SK-N-SH (cell line): ENCODE measurements at regions not wholly inside any gene's neighbourhood (a gene's known extent, or its start where the extent isn't known, plus 50 kb on each side); places are given as distances from the start of the nearest gene placed in this dataset.

ENCODE experiments used
- CTCF ChIA-PET: fragments of 300-600, 350-600 bp; formaldehyde crosslinking; extraction: SDS; loops from one replicate; lab custom pipeline; 2021; lab: Yijun Ruan, JAX
- POLR2A ChIA-PET: fragments of 350-600 bp; sonication (Branson Sonifier 250); formaldehyde crosslinking; extraction: SDS; loops from one replicate; lab custom pipeline; 2020; ENCODE audit warnings: antibody characterized with exemption, inconsistent platforms; lab: Yijun Ruan, JAX
- DNase-seq: peaks from one replicate; pipeline ENCODE4 v3.0.0; 2012
- H2AFZ ChIP-seq: fragments of 200-600 bp; sonication (generic); 2 replicates; pipeline ENCODE4 v1.8.1; 2016; ENCODE audit warnings: antibody characterized with exemption, mild to moderate bottlenecking, low read depth
- H3F3A ChIP-seq: fragments of 200-600 bp; sonication (generic); replicated peaks from 2 replicates; pipeline ENCODE3; 2016; ENCODE audit warnings: antibody characterized with exemption, mild to moderate bottlenecking; ENCODE audit not compliant: insufficient read depth
- H3K27ac ChIP-seq, 2 experiments: fragments of 200-500 bp in 1 of 2; fragments of 200-600 bp in 1 of 2; sonication (Bioruptor generic) in 1 of 2; sonication (generic), shearing (Covaris generic) in 1 of 2; 2 replicates each; pipeline versions ENCODE4 v1.5.1 to v1.6.1; 2014 to 2016; ENCODE audit warnings: low read depth in 2 of 2, inconsistent platforms in 1 of 2, low read length in 1 of 2, mild to moderate bottlenecking in 1 of 2, mixed read lengths in 1 of 2
- H3K27me3 ChIP-seq: fragments of 200-600 bp; sonication (generic), shearing (Covaris generic); 2 replicates; pipeline ENCODE4 v1.6.1; 2016; ENCODE audit warnings: mixed run types; ENCODE audit not compliant: insufficient read depth
- H3K36me3 ChIP-seq, 2 experiments: fragments of 200-500 bp in 1 of 2; fragments of 200-600 bp in 1 of 2; sonication (Bioruptor generic) in 1 of 2; sonication (generic) in 1 of 2; replicated peaks in 1 of 2; 2 replicates each; pipeline versions ENCODE3 to v1.5.1; 2014 to 2016; ENCODE audit warnings: low read length in 1 of 2, mild to moderate bottlenecking in 1 of 2; ENCODE audit not compliant: insufficient read depth in 2 of 2, control insufficient read depth in 1 of 2
- H3K4me1 ChIP-seq, 2 experiments: fragments of 200-500 bp in 1 of 2; fragments of 200-600 bp in 1 of 2; sonication (Bioruptor generic) in 1 of 2; sonication (generic), shearing (Covaris generic) in 1 of 2; 2 replicates each; pipeline versions ENCODE4 v1.5.1 to v1.6.1; 2014 to 2016; ENCODE audit warnings: low read depth in 1 of 2, low read length in 1 of 2, mixed run types in 1 of 2; ENCODE audit not compliant: insufficient read depth in 2 of 2, control insufficient read depth in 1 of 2
- H3K4me2 ChIP-seq: fragments of 200-600 bp; sonication (generic), shearing (Covaris generic); 2 replicates; pipeline ENCODE4 v1.6.1; 2017; ENCODE audit warnings: mixed run types
- H3K4me3 ChIP-seq, 2 experiments: fragments of 200-500 bp in 1 of 2; fragments of 200-600 bp in 1 of 2; sonication (Bioruptor generic) in 1 of 2; sonication (generic), shearing (Covaris generic) in 1 of 2; 2 replicates each; pipeline versions ENCODE4 v1.5.1 to v1.8.1; 2014 to 2016; ENCODE audit warnings: low read depth in 2 of 2, inconsistent platforms in 1 of 2, low read length in 1 of 2, mild to moderate bottlenecking in 1 of 2, mixed read lengths in 1 of 2, moderate library complexity in 1 of 2
- H3K79me2 ChIP-seq: fragments of 200-600 bp; sonication (generic); 2 replicates; pipeline ENCODE4 v1.8.1; 2017; ENCODE audit warnings: mild to moderate bottlenecking; ENCODE audit not compliant: insufficient read depth
- H3K9ac ChIP-seq: fragments of 200-600 bp; sonication (generic); 2 replicates; pipeline ENCODE4 v1.6.1; 2017; ENCODE audit warnings: mixed run types
- H3K9me2 ChIP-seq: fragments of 200-600 bp; sonication (generic); 2 replicates; pipeline ENCODE4 v1.6.1; 2017; ENCODE audit warnings: mixed run types
- H3K9me3 ChIP-seq: fragments of 200-600 bp; sonication (generic); 2 replicates; pipeline ENCODE4 v1.6.1; 2017; ENCODE audit warnings: mixed run types, mild to moderate bottlenecking, moderate library complexity
- H4K20me1 ChIP-seq: fragments of 200-600 bp; sonication (generic); 2 replicates; pipeline ENCODE4 v1.6.1; 2017; ENCODE audit warnings: mild to moderate bottlenecking, mixed run types; ENCODE audit not compliant: insufficient read depth
- CHD2 ChIP-seq: fragments of 150-350 bp; IDR thresholded peaks from 2 replicates; pipeline ENCODE4 v1.6.1; 2018; ENCODE audit warnings: low read length; ENCODE audit not compliant: partially characterized antibody
- EP300 ChIP-seq, 2 experiments: IDR thresholded peaks; 2 replicates each; pipeline versions ENCODE4 v1.4.0 to v1.6.1; 2012; ENCODE audit warnings: borderline replicate concordance in 1 of 2, low read depth in 1 of 2, low read length in 1 of 2
- FOSL2 ChIP-seq: IDR thresholded peaks from 2 replicates; pipeline ENCODE4 v1.4.0; 2012; ENCODE audit warnings: low read depth, mild to moderate bottlenecking, moderate library complexity, borderline replicate concordance
- FOXJ3 ChIP-seq: sonication (generic); formaldehyde crosslinking; IDR thresholded peaks from 2 replicates; pipeline ENCODE4 v1.5.1; 2020; ENCODE audit warnings: mild to moderate bottlenecking, missing genetic modification reagents
- FOXM1 ChIP-seq: IDR thresholded peaks from 2 replicates; pipeline ENCODE4 v1.4.0; 2012; ENCODE audit warnings: low read depth, mild to moderate bottlenecking
- GATA2 ChIP-seq: sonication (generic); formaldehyde crosslinking; IDR thresholded peaks from 2 replicates; pipeline ENCODE4 v1.5.0; 2020; ENCODE audit warnings: mild to moderate bottlenecking, missing genetic modification reagents
- JUND ChIP-seq: IDR thresholded peaks from 2 replicates; pipeline ENCODE4 v1.4.0; 2012
- MAX ChIP-seq: IDR thresholded peaks from 2 replicates; pipeline ENCODE4 v1.4.0; 2012; ENCODE audit warnings: low read depth
- MEF2A ChIP-seq: IDR thresholded peaks from 2 replicates; pipeline ENCODE4 v1.4.0; 2012; ENCODE audit warnings: low read depth, borderline replicate concordance
- MXI1 ChIP-seq: IDR thresholded peaks from 2 replicates; pipeline ENCODE4 v1.6.1; 2012; ENCODE audit warnings: mild to moderate bottlenecking, low read depth, low read length, improper control_type of control experiment
- NFIC ChIP-seq: IDR thresholded peaks from 2 replicates; pipeline ENCODE4 v1.4.0; 2012; ENCODE audit warnings: borderline replicate concordance
- POLR2AphosphoS5 ChIP-seq: IDR thresholded peaks from 2 replicates; pipeline ENCODE4 v1.6.1; 2012; ENCODE audit warnings: low read depth, low read length
- RAD21 ChIP-seq: IDR thresholded peaks from 2 replicates; pipeline ENCODE4 v1.6.1; 2012; ENCODE audit warnings: mild to moderate bottlenecking, low read length
- RCOR1 ChIP-seq: fragments of 150-350 bp; IDR thresholded peaks from 2 replicates; pipeline ENCODE4 v1.6.1; 2017; ENCODE audit warnings: antibody characterized with exemption, low read length
- SIN3A ChIP-seq: IDR thresholded peaks from 2 replicates; pipeline ENCODE4 v1.6.1; 2012; ENCODE audit warnings: low read depth, mild to moderate bottlenecking, low read length, moderate library complexity, borderline replicate concordance
- TAF1 ChIP-seq: IDR thresholded peaks from 2 replicates; pipeline ENCODE4 v1.6.1; 2012; ENCODE audit warnings: low read depth, mild to moderate bottlenecking, low read length, moderate library complexity, borderline replicate concordance
- TCF12 ChIP-seq: IDR thresholded peaks from 2 replicates; pipeline ENCODE4 v1.4.0; 2012
- ZBTB33 ChIP-seq: IDR thresholded peaks from 2 replicates; pipeline ENCODE4 v1.4.0; 2012; ENCODE audit warnings: low read depth, borderline replicate concordance
- WGBS: methylation state at CpG from one replicate; pipeline ENCODE4 v1.1.6; 2017; ENCODE audit warnings: low lambda C conversion rate; 5-methylcytosine and 5-hydroxymethylcytosine counted together

GRCh38 chr4:137345597-137345996 lies 186.7 kb downstream of the PCDH18 start:
- Histone ChIP-seq H2AFZ (no peak overlapping the region), H3F3A (no peaks in the 10 kb centered on the region), H3K27ac (no peak overlapping the region), H3K79me2 (no peaks in the 10 kb centered on the region), H3K4me2 (no peak overlapping the region), H3K9ac (no peak overlapping the region), H3K4me3 (no peak overlapping the region), H3K4me1 (no peaks in the 10 kb centered on the region; a peak in 1 of 4 replicates), H4K20me1 (no peaks in the 10 kb centered on the region), H3K27me3 (no peaks in the 10 kb centered on the region), H3K9me2 (0 out of 2 replicates have a peak, but pooled peaks cover 3% of the 10 kb centered on the region), H3K36me3 (no peaks in the 10 kb centered on the region), H3K9me3 (no peaks in the 10 kb centered on the region)
- ChIA-PET CTCF (no interaction called here), POLR2A (no interaction called here)
- 96% methylated on average over 1 of the region's 1 CpG for WGBS
- TF ChIP-seq MXI1 (no peak), EP300 (IDR thresholded peaks at IDR 0.05; ENCODE audit: borderline replicate concordance in 1 of 2, low read depth in 1 of 2, low read length in 1 of 2) (no peak), ZBTB33 (no peak), FOXM1 (no peak), FOXJ3 (no peak), RCOR1 (no peak), GATA2 (CRISPR knock-in tag) (no peak), MAX (no peak), MEF2A (no peak), NFIC (no peak), POLR2AphosphoS5 (no peak), CHD2 (no peak), FOSL2 (no peak), TAF1 (no peak), RAD21 (no peak)
- DNase-seq: no peak

GRCh38 chr4:137343221-137343620 lies 189.1 kb downstream of the PCDH18 start:
- H3K9me2 ChIP-seq: 0 out of 2 replicates have a peak, but pooled peaks cover under 1% of the 10 kb centered on the region
- no peak overlapping the region for H3K4me3 ChIP-seq
- H3K4me1 ChIP-seq: no peaks in the 10 kb centered on the region; a peak in 1 of 4 replicates
- DNase-seq: no peak
- no peaks in the 10 kb centered on the region for H3K36me3 ChIP-seq
- H3K4me2 ChIP-seq: no peak overlapping the region
- no peaks in the 10 kb centered on the region for H3F3A ChIP-seq
- no peaks in the 10 kb centered on the region for H3K9me3 ChIP-seq
- WGBS: 90% methylated on average over 8 of the region's 8 CpGs
- ChIA-PET CTCF (no interaction called here), POLR2A (no interaction called here)
- H3K27ac ChIP-seq: no peak overlapping the region
- H3K79me2 ChIP-seq: no peaks in the 10 kb centered on the region
- TF ChIP-seq SIN3A (no peak), TAF1 (no peak), TCF12 (no peak), MEF2A (no peak), FOXJ3 (no peak), JUND (no peak)
- no peaks in the 10 kb centered on the region for H4K20me1 ChIP-seq
- no peak overlapping the region for H3K9ac ChIP-seq
- H2AFZ ChIP-seq: no peak overlapping the region
- H3K27me3 ChIP-seq: no peaks in the 10 kb centered on the region
